NCI-H1092 (cell line): ENCODE measurements at regions not wholly inside any gene's neighbourhood (a gene's known extent, or its start where the extent isn't known, plus 50 kb on each side); places are given as distances from the start of the nearest gene placed in this dataset.

Source experiments
- DNase-seq: peaks from one replicate; lab custom pipeline; 2025; lab: John Stamatoyannopoulos, UW

DNA sequence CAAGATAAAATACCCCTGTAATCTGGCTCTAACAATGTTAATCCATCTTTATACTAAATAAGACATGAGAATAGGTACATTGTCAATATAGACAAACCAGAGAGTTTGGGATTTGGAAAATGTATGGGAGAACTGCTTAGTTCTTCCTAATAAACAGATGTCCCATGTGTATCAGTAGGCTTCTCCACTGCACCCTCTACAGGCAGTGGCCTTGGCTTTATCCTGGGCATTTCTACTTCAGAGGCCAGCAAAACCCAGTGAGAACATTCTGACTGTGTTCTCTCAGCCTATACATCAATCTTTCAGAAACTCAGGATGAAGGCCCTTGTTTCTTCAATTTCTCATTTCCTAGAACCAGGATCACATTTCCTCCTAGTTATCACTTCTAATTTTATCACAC is 1167.5 kb upstream of the ACVR2A start:
- DNase-seq = no peak

DNA sequence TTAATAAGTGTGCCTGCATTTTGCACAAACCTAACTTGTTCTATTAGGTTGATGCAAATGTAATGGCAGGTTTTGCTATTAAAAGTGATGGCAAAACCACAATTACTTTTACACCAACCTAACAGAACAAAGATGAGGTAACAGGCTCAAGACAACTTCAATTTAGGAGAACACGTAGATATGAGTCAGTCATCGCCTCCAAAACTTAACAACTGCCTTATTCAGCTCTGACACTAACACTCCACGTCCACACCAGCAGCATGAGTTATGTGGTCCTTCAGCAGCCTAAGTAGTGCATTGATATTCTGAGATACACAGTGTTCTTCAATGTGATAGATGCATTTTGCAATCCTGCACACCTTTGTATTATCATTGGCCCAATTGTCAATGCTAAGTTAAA is 1175.1 kb upstream of the ACVR2A start:
- DNase-seq = no peak

GRCh38 chr2:146666340-146666739 is 1178.5 kb upstream of the ACVR2A start:
- DNase-seq = no peak

DNA sequence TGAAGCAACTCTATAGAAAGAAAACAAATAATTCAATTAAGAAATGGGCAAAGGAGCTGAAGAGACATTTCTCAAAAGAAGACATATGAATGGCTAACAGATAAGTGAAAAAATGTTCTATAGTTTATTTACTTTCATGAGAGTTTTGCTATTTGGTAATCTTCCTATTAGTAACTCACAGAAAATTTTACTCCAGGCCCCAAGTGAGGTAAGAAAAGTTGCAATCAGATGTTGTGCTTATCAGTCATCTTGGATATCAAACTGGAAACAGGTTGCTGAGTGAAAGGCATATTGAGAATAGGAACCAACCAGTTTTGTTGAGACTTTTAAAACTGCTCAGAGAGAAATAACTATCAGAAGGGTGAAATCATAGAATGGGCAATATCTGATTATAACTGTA is 1179.0 kb upstream of the ACVR2A start:
- no peak for DNase-seq

DNA sequence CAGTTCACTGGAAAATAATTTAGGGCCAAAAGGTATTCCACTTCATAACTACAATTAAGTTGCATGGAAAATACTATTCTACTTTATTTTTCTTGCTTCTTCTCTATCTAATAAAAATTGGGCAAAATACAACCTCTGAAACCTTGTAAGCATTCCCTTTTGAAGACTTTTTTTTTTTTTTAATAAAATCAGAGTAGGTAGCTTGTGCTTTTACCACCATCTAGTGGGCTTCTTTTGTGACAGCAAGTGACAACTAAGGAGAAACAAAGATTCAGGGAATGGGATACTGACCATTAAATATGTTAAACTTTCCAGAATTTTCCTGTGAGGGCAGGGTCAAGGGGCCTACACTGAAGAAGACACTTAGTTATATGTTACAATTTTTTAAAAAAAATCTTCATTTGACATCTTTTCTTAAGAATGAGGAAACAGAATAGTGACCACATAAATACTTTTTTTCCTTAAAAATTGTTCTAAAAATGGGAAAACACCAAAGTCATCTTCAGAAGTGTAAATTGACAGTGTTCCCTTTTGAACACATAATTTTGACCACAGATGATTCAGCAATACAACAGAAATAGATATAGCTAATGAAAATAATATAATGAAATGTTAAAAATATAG is 1183.2 kb upstream of the ACVR2A start:
- no peak for DNase-seq

- DNase-seq = no peak
Observed at GRCh38 chr2:146659976-146660375, 1184.9 kb upstream of the ACVR2A start.

DNA sequence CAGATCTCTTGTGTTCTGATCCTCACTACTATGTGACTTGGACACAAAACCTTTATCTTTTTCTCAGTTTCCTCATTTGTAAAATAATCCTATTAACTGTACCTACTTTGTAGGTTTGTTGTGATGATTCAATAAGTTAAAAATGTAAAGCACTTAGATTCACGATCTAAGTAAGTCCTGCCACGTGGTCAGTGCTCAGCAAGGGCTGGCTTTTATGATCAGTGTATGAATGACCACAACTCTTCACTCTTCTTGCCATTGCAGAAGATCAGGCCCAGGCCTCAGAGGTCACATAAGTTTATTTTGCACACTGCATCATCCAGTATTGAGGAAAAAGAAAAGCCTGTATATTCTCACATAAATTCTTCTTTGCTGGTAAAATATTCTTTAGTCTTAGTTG is 1192.5 kb upstream of the ACVR2A start:
- no peak for DNase-seq

DNA sequence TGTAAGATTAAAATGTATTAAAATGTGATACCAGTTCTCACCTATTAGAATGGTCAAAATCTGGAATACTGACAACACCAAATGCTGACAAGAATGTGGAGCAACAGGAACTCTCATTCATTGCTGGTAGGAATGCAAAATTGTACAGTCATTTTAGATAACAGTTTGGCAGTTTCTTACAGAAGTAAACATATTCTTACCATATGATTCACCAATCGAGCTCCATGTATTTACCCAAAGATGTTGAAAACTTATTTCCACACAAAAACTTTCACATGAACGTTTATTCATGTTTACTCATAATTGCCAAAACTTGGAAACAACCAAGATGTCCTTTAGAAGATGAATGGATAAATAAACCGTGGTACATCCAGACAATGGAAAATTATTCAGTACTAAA is 1193.5 kb upstream of the ACVR2A start:
- no peak for DNase-seq

DNA sequence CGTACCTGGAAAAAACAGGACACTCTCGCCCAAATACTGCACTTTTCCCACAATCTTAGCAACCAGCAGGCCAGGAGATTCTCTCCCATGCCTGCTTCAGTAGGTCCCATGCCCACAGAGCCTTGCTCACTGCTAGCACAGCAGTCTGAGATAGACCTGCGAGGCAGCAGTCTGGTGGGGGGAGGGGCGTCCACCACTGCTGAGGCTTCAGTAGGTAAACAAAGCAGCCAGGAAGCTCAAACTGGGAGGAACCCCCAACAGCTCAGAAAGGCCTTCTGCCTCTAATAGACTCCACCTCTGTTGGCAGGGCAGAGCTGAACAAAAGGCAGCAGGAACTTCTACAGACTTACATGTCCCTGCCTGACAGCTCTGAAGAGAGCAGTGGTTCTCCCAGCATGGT is 1202.8 kb upstream of the ACVR2A start:
- no peak for DNase-seq

- DNase-seq = no peak
Observed at GRCh38 chr2:146634230-146635097, 1210.4 kb upstream of the ACVR2A start.

GRCh38 chr2:146633159-146633558 is 1211.7 kb upstream of the ACVR2A start:
- DNase-seq = no peak

DNA sequence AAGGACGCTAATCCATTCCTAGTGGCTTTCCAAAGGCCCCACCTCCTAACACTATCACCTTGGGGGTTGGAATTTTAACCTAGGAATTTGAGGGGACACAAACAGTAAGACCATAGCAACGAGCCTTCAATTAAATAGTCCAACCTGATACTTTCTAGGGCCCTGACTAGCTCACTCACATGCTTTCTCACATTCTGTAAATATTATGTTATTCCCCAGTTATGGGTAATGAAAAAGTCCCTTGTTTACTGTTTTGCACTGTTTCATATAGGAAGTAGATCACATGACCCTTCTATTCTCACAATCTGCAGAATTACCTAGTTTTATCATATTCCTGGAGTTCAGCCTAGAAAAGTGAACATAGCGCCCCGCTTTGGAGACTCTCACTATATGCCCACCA is 1212.1 kb upstream of the ACVR2A start:
- no peak for DNase-seq

DNA sequence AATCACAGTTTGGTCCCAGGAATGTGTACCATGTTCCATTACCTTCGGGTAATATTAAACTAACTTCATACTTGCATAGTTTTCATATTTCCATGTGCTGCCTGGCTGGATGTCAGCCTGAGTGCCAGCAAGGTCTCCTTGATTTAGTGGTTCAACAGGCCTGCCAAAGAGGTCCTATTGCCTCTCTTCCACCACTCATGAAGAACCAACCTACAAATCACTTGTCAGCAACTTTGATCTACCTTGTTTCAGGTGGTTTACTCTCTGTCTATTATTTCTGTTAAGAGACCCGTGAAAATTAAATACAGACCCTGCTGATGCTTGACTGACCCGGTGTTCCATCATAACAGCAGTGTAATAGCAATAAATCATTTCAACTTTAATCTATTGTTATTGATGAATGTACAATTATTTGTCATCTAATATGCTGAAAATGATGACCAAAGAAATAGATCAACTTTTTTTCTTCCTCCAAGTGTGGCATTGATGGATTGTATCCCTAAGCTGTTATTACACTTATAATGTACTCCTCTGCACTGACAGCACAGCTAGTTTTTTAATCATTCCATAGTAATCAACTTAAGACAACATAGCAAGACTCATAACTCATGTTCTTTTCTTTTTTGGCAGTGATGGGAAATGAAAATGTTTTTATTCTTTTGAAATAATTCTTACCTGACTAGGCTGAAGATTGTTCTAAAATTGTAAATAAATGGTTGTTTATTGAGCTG is 1220.2 kb upstream of the ACVR2A start:
- DNase-seq = no peak

GRCh38 chr2:146623771-146624170 is 1221.1 kb upstream of the ACVR2A start:
- DNase-seq = no peak

GRCh38 chr2:146621656-146622055 is 1223.2 kb upstream of the ACVR2A start:
- no peak for DNase-seq

DNA sequence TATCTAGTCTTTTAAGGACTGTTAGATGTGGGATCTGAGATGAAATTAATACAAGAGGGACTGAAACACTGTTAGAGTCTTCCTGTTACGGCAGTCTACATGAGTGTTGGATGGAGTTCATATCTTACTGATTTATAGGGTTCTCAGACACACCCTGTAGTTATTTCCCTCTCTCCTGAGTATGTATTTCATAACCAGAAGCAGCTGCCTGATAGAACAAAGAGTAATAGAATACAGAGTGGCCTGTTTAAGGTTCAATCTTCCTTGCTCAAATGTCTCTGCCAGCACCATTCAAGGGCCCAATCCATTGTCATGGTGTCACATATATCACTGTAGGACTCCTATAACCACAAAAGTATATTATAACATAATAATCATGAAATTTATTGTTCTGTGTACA is 1229.1 kb upstream of the ACVR2A start:
- no peak for DNase-seq

GRCh38 chr2:146608490-146608889 is 1236.3 kb upstream of the ACVR2A start:
- no peak for DNase-seq

DNA sequence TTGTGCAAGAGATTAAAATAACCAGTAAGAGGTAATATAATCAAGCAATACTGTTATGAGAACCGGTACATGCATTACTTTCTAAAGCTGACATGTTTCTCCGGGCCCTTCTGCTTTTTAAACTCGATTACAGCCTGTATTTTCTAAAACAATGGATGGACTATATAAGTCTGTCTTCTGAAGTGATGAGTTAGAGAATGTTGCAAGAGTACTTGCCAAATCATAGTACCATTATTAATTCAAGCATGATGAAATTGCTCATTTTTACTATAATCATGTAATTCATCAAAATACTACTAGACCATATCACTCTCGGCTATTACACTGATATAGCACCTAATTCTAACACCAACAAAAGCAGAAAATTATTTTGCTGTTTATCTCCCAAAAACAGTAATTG is 1240.3 kb upstream of the ACVR2A start:
- DNase-seq = no peak

GRCh38 chr2:146602856-146603255 is 1242.0 kb upstream of the ACVR2A start:
- no peak for DNase-seq

DNA sequence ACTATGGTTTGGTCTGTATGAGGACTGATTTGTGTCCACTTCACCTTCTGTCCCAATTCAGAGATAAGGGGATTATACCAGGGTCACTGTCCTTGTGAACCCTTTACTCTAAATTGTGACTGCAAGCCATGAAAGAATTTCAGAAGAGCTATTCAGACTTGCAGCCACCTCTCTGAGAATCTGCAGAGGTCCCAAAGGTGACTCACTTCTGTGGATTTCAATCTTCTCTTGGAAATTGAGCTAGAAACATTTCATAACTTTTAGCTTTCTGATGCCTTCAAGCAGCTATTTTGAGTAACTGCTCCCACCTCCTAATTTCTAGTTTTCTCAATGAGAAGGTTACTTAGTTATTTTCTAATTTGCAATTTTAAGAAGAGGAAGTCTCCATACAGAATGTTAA is 1242.4 kb upstream of the ACVR2A start:
- no peak for DNase-seq

DNA sequence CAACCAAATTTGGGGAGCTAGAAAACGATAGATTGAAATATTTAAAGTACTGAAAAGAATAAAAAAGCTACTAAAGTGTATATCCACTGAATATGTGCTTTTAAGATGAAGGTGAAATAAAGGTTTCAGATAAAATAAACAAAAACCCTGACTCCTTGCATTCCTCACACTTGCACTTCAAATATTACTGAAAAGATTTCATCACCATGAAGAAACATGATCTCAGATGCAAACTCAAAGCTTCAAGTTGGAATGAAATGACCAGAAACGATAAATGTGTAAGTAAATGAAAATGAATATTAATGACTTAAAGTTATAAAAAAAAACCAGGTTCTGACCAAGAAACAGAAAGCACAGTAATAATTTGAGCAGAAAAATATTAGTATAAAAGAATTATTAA is 1246.0 kb upstream of the ACVR2A start:
- no peak for DNase-seq

DNA sequence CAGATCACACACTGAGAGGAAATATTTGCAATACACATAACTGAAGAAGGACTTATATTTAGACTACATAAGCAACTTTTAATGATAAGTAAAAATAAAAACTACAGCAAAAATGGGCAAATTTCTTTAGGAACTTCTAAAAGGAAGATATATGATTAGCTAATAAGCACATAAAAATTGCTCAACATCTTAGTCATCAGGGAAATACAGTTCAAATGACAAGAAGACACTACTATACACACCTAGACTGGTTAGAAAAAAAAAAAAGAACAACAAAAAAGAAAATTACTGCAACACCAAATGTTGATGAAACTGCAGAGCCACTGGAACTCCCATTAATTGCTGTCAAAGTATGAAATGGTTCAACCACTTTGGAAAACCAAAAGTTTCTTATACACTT is 1247.5 kb upstream of the ACVR2A start:
- no peak for DNase-seq

GRCh38 chr2:146591908-146592307 is 1252.9 kb upstream of the ACVR2A start:
- no peak for DNase-seq
